Mucosa of rectum (tissue), 2 donors: ENCODE measurements at regions not wholly inside any gene's neighbourhood (a gene's known extent, or its start where the extent isn't known, plus 50 kb on each side); places are given as distances from the start of the nearest gene placed in this dataset.
"Not testable (repeated sequence)": the region's sequence is repeated elsewhere in the genome, so short reads cannot be mapped to it uniquely, and the experiment has no call there.

Source experiments
- H3K27ac ChIP-seq, 2 donors: one replicate each; pipeline ENCODE4 v1.7.0; 2013; ENCODE audit warnings: inconsistent platforms in 2 of 2, low read depth in 2 of 2, low read length in 2 of 2
- H3K27me3 ChIP-seq, 2 donors: one replicate each; pipeline ENCODE4 v1.7.0; 2013; ENCODE audit warnings: low read length in 2 of 2; ENCODE audit not compliant: control insufficient read depth in 2 of 2, insufficient read depth in 2 of 2
- H3K36me3 ChIP-seq, 2 donors: one replicate each; pipeline ENCODE4 v1.7.0; 2013; ENCODE audit warnings: low read length in 2 of 2; ENCODE audit not compliant: control insufficient read depth in 2 of 2, insufficient read depth in 2 of 2
- H3K4me1 ChIP-seq, 2 donors: one replicate each; pipeline ENCODE4 v1.7.0; 2013; ENCODE audit warnings: low read length in 2 of 2, mild to moderate bottlenecking in 1 of 2; ENCODE audit not compliant: control insufficient read depth in 2 of 2, insufficient read depth in 2 of 2
- H3K4me3 ChIP-seq, 2 donors: one replicate each; pipeline ENCODE4 v1.7.0; 2013; ENCODE audit warnings: low read length in 2 of 2
- H3K9ac ChIP-seq, 2 donors: one replicate each; pipeline ENCODE4 v1.7.0; 2013; ENCODE audit warnings: low read length in 2 of 2, low read depth in 1 of 2, mild to moderate bottlenecking in 1 of 2
- H3K9me3 ChIP-seq, 2 donors: one replicate each; pipeline ENCODE4 v1.7.0; 2013; ENCODE audit warnings: low read length in 2 of 2; ENCODE audit not compliant: control insufficient read depth in 2 of 2
- donor health status: healthy.
- donor health status: Normal muscosa, but diverticular disease.

DNA sequence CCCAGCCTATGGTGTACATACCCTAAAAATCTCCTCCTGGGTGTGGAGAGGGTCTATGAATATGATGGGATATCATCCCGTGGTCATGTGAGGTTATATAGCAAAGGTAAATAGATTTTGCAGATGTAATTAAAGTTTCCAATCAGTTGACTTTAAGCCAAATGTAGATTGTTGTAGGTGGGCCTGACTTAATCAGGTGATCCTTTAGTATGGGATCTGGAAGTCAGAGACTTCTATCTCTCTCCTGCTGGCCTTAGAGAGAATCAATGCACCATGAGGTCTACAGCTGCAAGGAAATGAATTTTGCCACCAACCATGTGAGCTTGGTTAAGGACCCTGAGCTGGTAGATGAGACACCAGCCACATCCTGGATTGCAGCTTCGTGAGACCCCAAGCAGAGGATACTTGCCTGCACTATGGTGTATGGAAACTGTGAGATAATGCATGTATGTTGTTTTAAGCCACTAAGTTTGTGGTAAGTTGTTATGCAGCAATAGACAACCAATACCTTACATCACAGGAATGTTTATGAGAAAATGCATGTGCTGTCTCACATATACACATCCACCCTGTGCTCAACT is 137.1 kb upstream of the SLC6A11 start:
- Histone ChIP-seq H3K4me3 (no peak overlapping the region), H3K4me1 (no peaks in the 10 kb centered on the region), H3K27ac (no peak overlapping the region), H3K36me3 (no peaks in the 10 kb centered on the region), H3K9ac (no peak overlapping the region), H3K27me3 (peaks cover 0 to 6% of the 10 kb centered on the region in 2 donors), H3K9me3 (no peaks in the 10 kb centered on the region)

GRCh38 chr3:10680796-10681195 is 135.2 kb upstream of the SLC6A11 start:
- Histone ChIP-seq H3K9ac (no peak overlapping the region), H3K27ac (no peak overlapping the region), H3K4me1 (no peaks in the 10 kb centered on the region), H3K27me3 (no peaks in the 10 kb centered on the region), H3K9me3 (no peaks in the 10 kb centered on the region), H3K4me3 (no peak overlapping the region), H3K36me3 (no peaks in the 10 kb centered on the region)

DNA sequence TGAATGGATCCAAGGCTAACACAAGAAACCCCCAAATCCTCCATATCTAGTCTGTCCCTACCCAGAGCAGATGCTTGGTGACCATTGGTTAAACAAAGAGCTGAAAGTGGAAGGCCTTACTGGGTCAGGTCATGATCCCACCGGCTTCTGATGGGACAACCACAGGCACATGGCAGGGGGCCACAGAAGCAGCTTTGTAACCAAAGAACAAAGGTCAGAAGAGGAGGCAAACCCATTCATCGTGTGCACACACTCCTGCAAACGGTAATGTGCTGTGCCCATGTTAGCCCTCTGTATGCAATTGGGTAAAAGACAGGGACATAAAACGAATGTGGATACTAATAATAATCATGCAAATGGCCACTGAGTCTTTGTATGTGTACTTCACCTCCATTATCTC is 133.3 kb upstream of the SLC6A11 start:
- Histone ChIP-seq H3K27ac (no peak overlapping the region), H3K27me3 (no peaks in the 10 kb centered on the region), H3K9me3 (no peaks in the 10 kb centered on the region), H3K4me1 (no peaks in the 10 kb centered on the region), H3K4me3 (no peak overlapping the region), H3K36me3 (no peaks in the 10 kb centered on the region), H3K9ac (no peak overlapping the region)

DNA sequence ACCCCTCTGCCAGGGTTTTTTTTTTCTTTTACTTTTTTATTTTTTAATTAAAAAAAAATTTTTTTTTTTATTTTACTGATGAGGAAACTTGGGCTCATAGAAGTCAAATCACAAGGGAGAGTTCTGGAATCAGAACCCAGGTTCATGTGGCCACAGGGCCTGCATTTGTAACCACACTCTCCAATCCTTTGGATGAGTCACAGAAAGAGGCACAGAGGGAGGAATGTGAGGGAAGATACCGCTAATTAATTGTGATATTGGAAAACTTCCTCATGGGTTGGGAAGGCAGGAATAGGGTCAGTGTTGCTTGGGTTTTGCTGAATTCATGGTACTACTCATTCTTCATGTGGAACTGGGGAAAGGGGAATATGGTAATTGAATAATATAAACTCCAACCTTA is 132.9 kb upstream of the SLC6A11 start:
- no peak overlapping the region for H3K27ac ChIP-seq
- no peaks in the 10 kb centered on the region for H3K4me1 ChIP-seq
- no peak overlapping the region for H3K9ac ChIP-seq
- H3K4me3 ChIP-seq = no peak overlapping the region
- no peaks in the 10 kb centered on the region for H3K9me3 ChIP-seq
- H3K36me3 ChIP-seq = no peaks in the 10 kb centered on the region
- no peaks in the 10 kb centered on the region for H3K27me3 ChIP-seq

DNA sequence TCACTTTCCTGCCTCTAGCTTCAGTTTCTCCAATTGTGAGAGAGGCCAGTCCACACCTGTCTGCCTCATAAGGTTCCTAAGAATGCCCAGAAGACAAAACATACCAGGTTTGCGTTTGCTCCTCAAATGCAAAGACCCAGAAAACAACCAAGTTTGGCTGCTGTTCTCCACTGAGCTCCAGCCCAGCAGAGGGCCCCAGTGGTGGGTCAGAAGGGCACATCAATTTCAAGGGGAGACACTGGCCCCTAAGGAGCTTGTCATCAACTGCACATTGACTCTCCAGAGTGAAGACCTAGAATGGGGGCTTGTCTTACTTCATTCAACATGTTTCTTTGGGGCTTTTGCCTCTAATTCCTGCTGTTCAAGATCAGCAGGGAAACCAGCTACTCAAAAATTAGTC is 127.9 kb upstream of the SLC6A11 start:
- Histone ChIP-seq H3K9me3 (no peaks in the 10 kb centered on the region), H3K4me3 (no peak overlapping the region), H3K27me3 (no peaks in the 10 kb centered on the region), H3K9ac (no peak overlapping the region), H3K36me3 (no peaks in the 10 kb centered on the region), H3K27ac (no peak overlapping the region), H3K4me1 (no peaks in the 10 kb centered on the region)

GRCh38 chr3:10688548-10689172 is 127.4 kb upstream of the SLC6A11 start:
- no peaks in the 10 kb centered on the region for H3K4me1 ChIP-seq
- H3K9me3 ChIP-seq = no peaks in the 10 kb centered on the region
- no peak overlapping the region for H3K9ac ChIP-seq
- no peak overlapping the region for H3K4me3 ChIP-seq
- no peaks in the 10 kb centered on the region for H3K36me3 ChIP-seq
- H3K27ac ChIP-seq = no peak overlapping the region
- H3K27me3 ChIP-seq = no peaks in the 10 kb centered on the region

DNA sequence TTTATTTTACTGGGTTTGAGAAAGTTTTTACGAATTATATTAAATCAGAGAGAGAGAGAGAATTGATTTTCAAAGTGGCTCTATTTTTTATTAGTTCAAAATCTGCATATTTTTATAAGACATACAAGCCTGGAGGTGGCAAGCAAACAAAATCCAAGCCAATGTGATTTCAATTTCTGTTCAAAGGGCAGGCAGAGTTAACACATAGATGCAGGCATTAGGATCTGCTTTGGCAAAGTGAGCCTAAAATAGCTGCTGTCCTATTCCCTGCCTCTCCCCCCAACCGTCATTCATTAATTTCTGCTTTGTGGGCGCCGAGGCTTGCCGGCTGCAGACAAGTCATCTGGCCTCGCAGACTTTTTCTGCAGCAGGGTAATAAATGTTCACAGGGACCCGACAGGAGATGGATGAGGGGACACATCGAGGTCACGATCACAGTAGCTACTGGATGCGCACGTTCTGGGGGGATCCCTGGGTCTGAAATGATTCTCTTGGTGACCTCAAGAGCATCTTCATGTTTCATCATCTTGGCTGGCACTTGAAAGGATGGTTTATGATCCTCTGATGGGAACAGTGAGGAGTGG is 123.9 kb upstream of the SLC6A11 start:
- no peaks in the 10 kb centered on the region for H3K4me1 ChIP-seq
- no peaks in the 10 kb centered on the region for H3K36me3 ChIP-seq
- peaks cover 0 to 2% of the 10 kb centered on the region in 2 donors for H3K27me3 ChIP-seq
- no peaks in the 10 kb centered on the region for H3K9me3 ChIP-seq
- no peak overlapping the region for H3K9ac ChIP-seq
- no peak overlapping the region for H3K4me3 ChIP-seq
- H3K27ac ChIP-seq = no peak overlapping the region

DNA sequence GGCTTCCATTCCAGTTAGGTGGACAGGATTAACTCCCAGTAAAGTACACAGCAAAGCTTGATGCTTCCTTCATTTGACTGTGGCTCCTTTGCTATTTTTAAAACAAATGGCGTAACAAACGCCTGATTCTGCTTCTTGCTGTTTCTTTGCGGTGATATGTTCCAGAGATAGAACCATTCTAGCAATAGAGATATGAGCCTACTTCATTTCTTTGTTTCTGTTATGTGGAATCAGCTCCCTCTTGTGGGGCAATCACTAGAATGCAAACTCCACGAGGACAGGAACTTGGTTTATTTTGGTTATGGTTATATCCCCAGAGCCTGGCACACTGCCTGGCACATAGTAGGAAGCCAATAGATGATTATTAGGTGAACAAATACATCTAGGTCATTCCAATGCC is 122.6 kb upstream of the SLC6A11 start:
- Histone ChIP-seq H3K27me3 (peaks cover 0 to 2% of the 10 kb centered on the region in 2 donors), H3K4me1 (no peaks in the 10 kb centered on the region), H3K4me3 (no peak overlapping the region), H3K36me3 (no peaks in the 10 kb centered on the region), H3K9ac (no peak overlapping the region), H3K9me3 (no peaks in the 10 kb centered on the region), H3K27ac (no peak overlapping the region)

DNA sequence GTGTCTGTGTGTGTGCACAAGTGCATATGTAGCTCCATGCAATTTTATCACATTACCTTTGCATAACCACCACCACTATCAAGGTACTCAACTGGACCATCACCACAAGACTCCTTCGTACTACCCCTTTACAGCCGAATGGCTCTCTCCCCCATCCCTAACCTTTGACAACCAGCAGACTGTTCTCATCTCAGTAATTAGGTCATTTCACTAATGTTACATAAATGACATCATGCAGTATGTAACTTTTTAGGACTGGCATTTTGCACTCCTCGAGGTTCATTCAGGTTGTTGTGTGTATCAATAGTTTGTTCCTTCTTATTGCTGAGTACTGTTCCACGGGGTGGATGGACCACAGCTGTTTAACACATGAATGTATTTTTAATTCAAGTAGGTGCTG is 121.8 kb upstream of the SLC6A11 start:
- H3K27me3 ChIP-seq = peaks cover 0 to 2% of the 10 kb centered on the region in 2 donors
- no peak overlapping the region for H3K4me3 ChIP-seq
- no peak overlapping the region for H3K27ac ChIP-seq
- no peaks in the 10 kb centered on the region for H3K4me1 ChIP-seq
- no peaks in the 10 kb centered on the region for H3K36me3 ChIP-seq
- H3K9ac ChIP-seq = no peak overlapping the region
- H3K9me3 ChIP-seq = no peaks in the 10 kb centered on the region

DNA sequence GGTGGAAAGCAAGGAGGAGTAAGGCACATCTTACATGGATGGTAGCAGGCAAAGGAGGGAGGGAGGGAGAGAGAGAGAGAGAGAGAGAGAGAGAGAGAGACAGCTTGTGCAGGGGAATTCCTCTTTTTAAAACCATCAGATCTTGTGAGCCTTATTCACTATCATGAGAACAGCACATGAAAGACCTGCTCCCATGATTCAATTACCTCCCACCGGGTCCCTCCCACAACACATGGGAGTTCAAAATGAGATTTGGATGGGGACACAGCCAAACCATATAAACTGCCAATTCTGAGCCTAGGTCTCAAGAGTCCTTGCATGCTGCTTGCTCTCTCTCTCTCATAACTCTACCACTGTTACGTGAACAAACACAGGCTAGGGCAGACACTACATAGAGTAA is 120.8 kb upstream of the SLC6A11 start:
- H3K9me3 ChIP-seq, H3K36me3 ChIP-seq, H3K4me3 ChIP-seq, H3K9ac ChIP-seq, H3K27me3 ChIP-seq, H3K27ac ChIP-seq, H3K4me1 ChIP-seq: not testable (repeated sequence)
